Hippocampal formation (tissue), 2 donors: ENCODE measurements at regions not wholly inside any gene's neighbourhood (a gene's known extent, or its start where the extent isn't known, plus 50 kb on each side); places are given as distances from the start of the nearest gene placed in this dataset.

Experiments
- DNase-seq, 2 donors: peaks; one replicate each; lab custom pipeline; 2025; lab: John Stamatoyannopoulos, UW

DNA sequence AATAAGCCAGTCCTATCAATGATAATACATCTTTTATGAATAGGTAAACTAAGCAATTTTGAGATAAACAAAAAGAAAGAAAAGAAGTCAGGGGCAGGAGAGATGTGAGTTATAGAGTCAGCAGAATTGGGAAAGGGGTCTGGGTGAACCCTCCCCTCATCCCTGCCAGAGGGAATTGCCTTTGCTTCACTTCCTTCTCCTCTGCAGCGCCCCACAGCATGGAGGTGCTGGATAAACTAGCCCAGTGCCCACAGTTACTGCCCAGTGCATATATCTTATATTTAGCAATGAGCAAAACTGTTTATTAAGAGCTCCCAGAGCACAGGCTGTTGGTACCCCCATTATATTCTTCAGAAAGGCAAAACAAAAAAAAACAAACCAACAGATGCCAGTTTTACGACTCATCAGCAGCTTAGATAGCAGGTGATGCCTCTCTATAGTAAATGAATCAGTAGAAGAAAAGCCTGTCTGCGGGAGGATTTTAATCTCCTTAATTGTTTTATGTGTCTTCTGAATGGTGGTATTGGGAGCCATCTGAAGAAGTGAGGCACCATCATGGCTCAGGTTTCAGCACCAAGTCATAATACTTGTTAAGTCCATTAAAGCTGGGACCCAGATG lies 419.2 kb downstream of the EPM2A start:
- DNase-seq, result no peak

DNA sequence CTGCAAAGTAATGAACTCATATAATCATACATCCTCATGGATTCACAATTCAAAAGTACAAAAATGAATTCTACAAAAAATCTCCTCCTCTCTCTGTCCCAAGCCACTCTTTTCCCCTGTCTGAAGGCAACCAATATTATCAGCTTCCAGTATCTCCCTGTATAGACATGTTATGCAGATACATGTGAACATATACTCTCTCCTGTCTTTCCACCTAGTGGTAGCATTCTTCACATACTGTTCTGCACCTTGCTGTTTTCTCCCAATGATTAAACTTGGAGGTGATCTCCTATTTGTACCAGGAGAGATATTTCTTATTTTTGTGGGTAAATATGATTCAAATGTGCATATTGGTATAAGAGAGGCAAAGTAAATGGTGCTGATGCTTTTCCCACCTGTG lies 416.4 kb downstream of the EPM2A start:
- no peak for DNase-seq

DNA sequence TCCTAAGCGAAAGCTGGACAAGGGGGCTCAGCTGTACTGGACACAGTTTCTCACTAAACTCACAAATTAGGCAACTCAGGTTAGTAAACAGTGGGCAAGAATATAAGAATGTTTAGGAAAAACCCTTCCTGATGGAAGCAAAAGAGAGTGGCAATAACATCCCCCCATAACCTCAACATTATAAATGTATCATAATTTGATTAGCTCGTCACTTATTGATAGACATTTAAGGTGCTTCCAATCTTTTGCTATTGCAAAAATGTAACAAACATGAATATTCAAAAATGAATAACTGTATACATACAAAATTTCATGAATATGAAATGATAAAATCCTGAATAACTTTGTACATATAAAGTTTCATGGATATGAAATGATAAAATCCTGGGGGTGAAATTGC lies 415.7 kb downstream of the EPM2A start:
- no peak for DNase-seq

DNA sequence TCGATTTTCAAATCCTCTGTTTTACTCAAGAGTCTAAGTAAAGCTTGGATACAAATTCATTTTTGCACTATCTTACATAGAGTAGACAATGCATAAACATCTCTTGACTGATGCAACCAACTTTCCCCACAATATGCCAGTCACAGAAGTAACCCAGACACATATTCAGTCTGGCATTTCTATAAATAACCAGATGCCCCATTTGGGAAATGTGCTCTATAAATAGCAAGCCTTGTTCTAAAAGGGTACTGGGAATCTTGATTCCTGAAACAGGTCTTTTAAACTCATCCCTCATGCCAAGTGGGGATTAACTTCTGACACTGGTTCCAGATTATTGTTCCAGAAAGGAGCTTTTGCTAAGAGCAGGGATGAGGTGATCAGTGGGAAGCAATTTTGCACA lies 411.7 kb downstream of the EPM2A start:
- no peak for DNase-seq

DNA sequence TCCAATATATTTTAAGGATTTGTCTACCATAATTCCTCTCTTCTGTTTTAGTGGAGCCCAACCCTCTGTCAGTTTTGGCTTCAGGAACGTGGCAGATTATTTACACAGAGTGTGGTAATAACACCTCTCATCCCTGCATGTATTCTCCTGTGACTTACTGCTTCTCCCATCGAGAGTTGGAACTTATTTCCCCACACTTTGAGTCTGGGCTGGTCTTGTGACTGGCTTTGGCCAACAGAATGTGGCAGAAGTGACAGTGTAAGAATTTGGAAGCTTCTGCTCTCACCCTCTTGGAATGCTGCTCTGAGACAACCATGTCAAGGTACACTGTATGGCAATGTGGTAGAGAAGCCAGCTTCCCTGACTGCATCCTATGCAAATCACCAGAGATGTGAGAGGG lies 407.7 kb downstream of the EPM2A start:
- DNase-seq, result no peak

DNA sequence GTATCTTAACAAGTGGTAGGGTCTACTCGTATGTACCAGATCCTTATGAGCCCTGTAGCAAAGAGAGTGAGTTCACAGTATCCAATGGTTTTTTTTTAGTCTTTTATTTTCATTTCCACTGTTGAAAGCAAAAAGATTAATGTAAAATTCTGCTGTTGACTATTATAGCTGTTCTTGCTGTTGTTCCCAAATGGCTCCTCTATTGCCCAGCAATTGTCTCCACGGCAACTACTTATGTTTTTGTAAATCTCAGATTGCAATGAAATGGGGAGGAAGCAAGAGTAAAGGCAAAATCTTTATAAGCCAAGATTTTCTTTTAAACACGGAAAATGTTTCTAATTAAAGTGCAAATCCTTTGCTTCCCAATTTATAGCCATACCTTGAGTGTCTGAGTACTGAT lies 406.1 kb downstream of the EPM2A start:
- no peak for DNase-seq

DNA sequence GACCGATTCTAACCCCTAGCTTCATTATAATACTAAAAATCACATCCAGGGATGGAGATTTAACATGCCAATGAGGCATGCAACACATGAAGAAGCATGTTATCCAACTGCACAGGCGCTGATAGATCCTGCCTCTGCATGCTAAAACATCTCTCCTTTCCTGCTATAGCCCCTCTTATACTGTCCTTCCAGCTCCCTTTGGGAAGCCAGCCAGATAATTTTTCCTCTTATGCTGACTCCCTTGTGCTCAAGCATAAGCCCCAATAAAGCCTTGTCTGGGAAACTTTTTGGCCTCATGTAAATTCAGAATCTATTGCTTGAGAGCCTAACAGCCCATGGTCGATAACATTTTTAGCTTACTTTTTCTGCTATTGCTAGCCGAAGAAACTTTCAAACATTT lies 404.3 kb downstream of the EPM2A start:
- DNase-seq, result no peak

DNA sequence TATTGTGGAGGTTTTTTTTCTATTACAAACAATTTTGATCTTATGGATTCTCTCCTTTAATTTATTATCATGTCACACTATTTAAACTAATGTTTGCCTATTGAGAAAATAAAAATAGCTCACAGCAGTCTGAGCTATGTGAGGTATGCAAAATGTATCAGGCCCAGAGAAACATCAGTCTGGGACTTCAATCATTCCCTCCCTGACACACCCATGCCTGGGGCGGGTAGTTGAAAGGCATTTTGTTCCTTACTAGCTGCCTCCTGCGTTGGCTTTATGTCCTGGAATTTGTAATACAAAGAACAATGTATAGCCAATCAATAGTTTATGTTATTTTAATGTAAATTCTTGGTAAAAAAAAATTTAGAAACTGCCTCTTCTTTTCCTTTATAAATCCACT lies 403.3 kb downstream of the EPM2A start:
- DNase-seq, result no peak

DNA sequence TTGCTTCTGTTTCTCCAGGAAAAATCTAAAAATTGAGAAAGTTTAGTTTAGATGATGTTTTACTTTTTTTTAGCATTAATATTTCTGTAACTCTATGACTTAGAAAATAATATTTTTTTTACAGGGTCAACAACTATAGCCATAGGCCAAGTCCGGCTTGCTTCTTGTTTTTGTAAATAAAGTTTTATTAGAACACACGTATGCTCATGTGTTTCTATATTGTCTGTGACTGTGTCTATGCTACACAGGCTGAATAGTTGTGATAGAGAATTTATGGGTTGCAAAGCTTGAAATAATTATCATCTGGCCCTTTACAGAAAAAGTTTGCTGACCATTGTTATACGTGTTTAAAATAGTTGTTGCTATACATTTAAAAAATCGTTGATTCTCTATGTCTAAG lies 399.2 kb downstream of the EPM2A start:
- DNase-seq, result no peak

DNA sequence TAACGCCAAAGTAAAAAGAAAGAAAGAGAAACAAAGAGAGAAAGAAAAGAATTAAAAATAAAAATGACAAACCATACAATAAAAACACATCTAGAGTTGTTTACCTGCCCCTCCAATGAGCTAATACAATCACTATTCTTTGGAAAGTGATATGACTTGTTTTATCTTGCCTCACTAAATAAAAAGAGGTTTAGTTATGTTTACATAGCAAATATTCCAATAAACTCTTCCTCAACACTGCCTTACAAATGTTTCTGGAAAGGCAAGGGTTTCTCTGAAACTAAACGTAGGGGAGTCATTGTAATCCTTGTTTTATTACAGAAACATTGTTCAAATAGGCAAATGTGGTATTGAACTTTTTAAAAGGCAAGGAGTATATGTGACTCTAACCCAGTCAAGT lies 396.2 kb downstream of the EPM2A start:
- no peak for DNase-seq

DNA sequence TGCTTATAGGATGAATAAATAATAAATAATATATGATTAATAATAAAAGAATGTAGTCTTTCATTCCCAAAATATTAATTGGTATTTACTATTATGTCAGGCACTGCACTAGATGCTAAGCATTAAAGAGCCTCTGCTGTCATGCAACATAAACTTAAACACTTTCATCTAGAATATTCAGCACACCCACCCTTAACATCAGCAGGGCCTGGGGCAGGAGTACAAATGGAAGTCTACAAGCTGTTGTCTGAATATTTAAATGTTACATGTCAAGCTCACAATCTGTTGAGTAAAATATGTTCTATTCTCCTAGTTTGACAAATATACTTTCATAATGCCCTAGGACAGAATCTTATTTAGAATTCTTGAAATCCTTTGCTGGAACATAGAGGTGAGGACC lies 395.1 kb downstream of the EPM2A start:
- no peak for DNase-seq

DNA sequence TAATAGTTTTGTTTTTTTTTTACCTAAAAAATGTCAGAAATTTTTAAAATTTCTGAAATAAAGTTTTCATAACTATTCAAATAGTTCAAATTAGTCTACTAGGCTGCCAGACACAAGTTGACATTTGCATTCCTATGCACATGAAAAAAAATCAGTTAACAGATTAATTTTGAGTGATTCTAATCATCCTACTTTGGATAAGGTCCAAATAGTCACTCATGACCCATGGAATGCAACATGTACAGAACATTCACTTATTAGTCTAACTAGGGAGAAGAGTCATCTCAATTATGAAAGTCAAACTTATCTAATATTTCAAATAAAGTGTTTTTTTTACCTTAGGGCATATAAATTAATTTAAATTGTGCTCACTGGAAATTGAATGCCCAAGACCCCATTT lies 390.2 kb downstream of the EPM2A start:
- DNase-seq, result no peak

DNA sequence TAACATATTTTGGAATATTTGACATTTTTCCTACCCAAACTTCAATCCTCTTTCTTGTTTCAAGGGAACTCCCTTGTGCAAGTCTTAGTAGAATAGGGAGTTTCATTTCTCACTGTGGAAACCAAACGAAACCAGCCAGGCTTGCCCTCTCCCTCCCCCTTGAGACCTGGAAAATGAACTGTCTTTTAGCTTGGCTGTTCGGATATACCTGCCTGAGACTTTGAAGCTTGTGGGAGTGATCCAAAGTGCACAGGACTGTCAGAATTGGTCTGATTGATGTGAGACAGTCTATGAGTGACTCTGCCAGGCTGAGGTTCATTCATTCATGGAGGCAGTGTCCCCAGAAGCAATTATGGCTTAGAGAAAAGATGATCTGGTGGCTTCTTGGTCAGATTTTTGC lies 388.1 kb downstream of the EPM2A start:
- DNase-seq, result no peak

DNA sequence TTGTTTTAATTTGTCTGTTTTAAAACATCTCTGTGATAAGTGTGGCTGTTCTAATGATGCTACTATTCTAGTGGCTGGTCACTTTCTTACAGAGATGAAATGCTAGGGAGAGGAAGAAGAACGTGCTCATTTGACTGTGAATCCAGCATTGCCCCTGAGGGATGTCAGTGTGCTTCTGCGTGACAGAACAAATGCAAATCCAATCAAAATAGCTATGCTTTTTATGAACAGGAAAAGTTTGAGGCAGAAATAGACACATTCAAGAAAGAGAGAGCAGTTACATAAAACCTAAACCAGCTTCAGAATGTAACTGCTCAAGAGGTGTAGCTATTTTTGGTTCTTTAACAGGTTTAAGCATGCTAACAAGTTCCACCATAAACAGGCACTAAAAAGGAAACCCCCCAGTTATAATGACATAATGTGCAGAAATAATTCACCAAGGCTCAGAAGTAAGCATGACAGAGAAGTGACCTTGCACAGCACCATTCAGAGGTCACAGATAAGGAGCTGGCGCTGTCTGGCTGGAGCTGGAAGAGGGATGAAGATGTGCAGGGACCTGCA lies 385.3 kb downstream of the EPM2A start:
- no peak for DNase-seq

DNA sequence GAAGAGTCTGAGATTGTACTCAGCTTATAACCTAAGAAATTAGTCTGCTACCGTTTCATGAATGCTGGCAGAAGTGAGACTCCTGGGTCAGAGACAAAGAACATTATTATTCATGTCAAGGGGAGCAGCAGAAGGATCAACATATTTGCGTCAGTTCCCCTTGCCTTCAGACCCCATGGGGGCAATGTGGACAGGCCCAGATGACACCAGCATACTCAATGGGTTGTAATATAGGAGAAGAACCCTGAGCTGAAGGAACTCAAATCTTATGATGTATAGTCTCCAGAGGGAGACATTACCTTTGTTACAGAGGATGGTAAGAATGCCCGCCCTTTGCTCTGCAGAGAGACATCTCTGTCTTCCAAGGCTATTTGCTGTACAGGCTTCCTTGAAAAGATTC lies 384.4 kb downstream of the EPM2A start:
- no peak for DNase-seq

DNA sequence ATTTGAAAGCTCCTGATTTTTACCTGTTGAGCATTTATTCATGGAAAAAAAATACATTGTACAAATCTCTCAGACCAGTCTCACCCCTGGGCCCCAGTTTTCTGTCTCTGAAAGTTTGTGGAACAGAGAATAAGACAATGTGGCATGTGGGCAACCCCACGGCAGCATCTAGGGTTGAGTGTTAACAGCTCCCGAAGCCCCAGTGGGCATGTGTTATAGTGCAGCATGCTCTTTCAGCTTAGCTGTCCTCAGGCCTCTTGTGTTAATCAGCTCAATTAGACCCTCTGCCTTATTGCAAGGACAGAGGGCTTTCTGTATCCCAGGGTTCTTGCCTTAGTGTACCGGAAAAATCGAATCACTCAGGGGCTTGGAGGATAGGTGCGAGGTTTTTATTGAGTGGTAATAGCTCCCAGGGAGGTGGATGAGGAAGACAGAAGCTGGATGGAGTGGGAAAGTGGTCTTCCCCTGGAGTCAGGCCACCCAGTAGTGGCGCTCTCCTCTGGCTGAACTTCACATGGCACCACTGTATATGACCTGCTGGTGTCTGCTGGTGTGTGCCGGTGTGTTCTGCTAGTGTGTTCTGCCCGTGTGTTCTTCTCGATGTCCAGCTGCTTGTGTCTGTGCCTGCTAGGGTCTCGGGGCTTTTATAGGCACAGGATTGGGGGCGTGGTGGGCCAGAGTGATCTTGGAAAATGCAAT lies 382.8 kb downstream of the EPM2A start:
- DNase-seq, result no peak

DNA sequence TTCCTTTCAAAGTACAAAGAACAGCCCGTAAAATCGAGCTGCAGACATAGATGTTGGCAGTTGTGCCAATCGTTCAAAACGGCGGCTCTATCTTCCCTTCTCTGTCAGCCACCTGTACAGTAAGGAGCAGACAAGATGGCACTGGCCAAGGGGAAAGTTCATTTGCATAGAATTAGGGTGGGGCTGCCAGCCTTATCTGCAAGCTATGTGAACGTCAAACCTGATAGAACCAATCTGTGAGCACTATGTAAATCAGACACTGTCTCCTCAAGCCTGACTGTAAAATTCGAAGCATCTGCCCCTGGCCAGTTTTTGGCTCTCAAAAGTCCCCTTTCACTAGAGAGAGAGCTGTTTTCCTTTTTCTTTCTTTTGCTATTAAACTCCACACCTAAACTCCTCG lies 374.5 kb downstream of the EPM2A start:
- no peak for DNase-seq

DNA sequence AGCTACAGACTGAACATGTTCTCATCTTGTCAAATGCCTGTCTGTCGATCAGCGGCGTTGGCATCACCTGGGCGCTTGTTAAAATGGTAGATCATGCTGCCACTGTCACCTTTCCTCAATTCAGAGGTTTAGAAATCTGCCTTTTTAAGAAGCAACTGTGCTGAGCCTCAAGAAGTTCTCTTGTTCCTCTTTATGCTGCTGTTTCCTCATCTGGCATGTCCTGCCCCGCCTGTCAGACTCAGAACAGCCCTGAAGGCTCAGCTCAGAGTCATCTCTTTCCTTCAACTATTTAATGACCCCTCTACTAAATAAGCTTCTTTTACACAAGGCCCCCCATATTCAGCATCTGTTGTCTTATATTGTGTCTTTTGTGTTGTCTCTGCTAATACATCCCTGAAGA lies 368.2 kb downstream of the EPM2A start:
- DNase-seq, result no peak

DNA sequence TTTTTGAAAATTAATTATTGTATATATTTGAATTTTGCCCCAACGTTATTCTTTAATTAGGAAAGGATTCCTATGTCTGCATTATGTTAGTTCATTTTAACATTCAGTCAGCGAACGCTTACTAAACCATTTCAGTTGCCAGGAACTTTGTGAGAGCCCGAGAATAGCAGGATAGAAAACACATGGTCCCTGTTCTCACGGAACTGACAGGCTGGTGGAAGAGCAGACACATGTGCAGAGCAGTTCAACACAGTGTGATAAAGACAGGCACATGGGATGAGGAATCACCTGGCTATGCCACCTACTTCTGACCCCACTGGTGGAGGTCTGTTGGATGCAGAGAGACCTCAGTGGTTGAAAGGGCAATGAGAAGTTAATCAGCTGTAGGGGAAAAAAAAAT lies 367.2 kb downstream of the EPM2A start:
- no peak for DNase-seq

DNA sequence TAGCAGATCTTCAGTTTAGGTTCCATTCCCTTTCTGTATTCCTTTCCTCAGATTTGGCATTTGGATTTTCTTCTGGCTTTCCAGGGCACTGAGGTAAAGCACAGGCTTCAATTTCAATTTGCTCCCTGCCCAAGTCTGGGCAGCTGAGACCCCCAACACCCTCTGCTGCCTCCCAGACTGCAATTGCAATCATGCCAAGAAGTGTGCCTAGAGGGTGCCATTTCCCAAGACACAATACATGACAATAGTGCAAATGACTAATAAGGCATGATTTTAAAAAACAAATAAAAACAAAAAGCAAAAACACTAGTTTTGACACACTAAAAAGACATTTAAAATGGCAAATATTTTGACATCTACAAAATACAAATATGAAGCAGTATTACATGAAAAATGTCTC lies 364.8 kb downstream of the EPM2A start:
- DNase-seq, result no peak

DNA sequence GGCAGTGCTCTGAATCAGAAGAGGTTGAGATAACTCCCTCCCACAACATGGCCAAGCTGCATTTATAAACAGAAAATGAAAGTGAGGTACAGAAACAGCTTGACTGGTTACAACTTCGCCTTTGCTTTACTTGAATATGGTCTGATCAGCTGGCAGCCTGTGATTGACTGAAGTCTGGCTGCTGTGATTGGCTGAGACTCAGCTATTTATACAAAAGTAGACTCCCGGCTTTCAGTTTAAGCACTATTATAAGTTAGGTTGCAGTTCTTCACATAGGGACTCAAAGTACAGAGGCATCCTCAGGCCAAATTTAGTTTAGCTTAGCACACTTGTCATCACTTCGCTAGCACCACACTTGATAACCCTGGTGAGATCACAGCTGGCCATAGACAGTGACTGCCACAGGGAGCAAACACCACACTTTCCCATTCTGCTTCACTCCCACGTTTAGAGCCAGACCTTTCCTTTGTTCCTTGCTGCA lies 362.6 kb downstream of the EPM2A start:
- DNase-seq, result no peak

DNA sequence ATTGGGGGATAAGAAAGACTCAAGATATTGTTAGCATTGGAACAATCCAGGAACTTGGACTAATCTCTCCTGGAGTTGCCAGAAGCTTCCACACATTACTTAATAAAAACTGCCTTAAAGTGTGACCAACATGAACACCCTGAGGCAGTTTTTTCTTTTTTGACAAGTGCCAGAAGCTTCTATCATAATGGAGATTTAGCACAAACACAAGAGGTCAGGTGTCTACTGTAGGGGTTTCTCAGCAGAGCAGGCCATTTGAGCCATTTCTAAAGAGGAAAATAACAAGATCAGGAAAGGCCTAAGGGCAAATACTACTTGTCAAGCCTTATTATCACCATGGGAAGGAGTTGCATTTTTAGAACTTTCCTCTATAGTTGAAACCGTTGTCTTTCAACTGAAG lies 361.5 kb downstream of the EPM2A start:
- DNase-seq, result no peak

DNA sequence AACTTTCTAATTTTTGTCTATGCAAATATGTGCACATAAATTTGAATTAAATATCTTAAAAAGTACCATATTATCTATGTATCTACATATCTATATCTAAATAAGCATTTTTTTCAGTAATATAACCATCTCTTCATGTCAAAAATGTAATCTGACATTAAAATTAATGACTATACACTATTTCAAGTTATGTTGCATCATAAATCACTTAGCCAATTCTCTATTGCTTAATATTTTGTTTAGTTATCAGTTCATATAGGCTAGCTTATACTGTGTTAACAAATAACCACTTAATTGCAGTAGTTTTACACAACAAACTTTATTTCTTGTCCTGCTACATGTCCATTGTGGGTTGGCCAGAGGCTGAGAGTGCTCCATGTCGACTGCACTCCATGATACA lies 360.8 kb downstream of the EPM2A start:
- no peak for DNase-seq

DNA sequence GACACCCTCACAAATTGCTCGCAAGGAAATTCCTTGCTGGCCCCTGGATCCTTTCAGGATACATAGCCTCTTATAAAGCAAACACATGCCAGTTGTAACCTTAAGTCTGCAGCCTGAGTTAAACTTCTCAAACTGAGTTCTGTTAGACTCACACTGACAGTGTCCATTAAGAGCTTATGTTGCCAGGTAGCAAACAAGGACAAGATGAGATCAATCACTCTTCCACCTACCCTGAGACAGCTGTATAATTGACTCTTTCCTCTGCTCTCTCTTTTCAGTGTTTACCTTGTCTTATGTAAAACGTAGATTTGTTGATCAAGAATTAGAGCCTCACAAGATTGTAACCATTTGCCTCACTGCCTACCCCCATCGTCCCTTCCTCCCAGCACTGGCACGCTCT lies 359.8 kb downstream of the EPM2A start:
- no peak for DNase-seq
